ENCODE measurements at regions not wholly inside any gene's neighbourhood (a gene's known extent, or its start where the extent isn't known, plus 50 kb on each side); places are given as distances from the start of the nearest gene placed in this dataset.
A peak's percentile ranks its signal among the peaks of the same experiment; 100 is the strongest.

DNA sequence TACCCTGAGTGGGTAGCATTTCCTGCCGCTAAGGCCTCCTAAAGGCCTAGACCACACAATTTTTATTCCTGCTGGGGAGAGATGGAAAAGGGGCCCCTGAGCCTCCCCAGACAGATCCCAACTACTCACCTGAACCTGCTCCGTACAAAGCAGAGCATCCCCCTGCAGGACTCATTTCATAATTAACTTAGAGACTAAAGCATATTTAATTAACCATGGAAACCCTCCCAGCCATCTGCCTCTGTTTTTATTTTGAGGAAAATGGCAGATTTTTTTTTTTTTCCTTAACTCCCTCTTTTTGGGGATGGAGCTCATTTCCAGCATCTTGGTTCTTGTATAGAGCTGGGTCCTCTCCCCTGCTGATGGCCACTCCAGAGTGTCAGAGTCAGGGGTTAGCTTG is 96.5 kb upstream of the CRHR1 start:
- H3K27ac Mint-ChIP-seq, result no peak overlapping the region
- no peaks in the 10 kb centered on the region for H3K9me3 Mint-ChIP-seq
- no peaks in the 10 kb centered on the region for H3K4me1 Mint-ChIP-seq (ENCODE audit: low read depth)
- H3K27me3 Mint-ChIP-seq (ENCODE audit: low read depth), result peaks cover 31% of the 10 kb centered on the region
- H3K4me3 Mint-ChIP-seq, result no peak overlapping the region
- H3K36me3 Mint-ChIP-seq (ENCODE audit: insufficient read depth in 2 of 2), result no peaks in the 10 kb centered on the region
- no peak for DNase-seq
- no peak for ATAC-seq (replicated peaks in 1 of 2)

- ATAC-seq (replicated peaks in 1 of 2) (no peak), DNase-seq (no peak)
- Mint-ChIP-seq H3K36me3 (ENCODE audit: insufficient read depth in 2 of 2) (no peaks in the 10 kb centered on the region), H3K27me3 (ENCODE audit: low read depth) (peaks cover 31% of the 10 kb centered on the region), H3K4me3 (no peak overlapping the region), H3K27ac (no peak overlapping the region), H3K9me3 (no peaks in the 10 kb centered on the region), H3K4me1 (ENCODE audit: low read depth) (no peaks in the 10 kb centered on the region)
Measured at GRCh38 chr17:45688353-45688752, 95.8 kb upstream of the CRHR1 start.

DNA sequence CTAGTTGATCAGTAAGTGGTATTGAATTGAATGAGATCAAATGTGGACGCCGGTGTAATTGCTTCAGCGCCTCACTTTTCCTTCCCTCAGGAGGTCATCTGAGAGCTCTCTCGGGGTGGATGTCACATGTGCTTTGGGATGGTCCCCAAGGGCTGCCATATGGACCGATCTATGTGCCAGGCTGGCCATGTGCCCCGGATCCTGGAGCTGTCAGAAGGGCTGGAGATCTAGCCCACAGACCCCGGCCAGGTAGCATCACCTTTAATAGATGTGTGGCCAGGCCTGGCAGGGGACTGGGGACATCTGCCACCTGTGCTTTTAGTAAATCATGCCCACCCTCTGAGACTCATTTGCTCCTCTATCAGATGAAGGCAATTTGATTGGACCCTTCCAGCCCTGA is 95.3 kb upstream of the CRHR1 start:
- Mint-ChIP-seq H3K4me1 (ENCODE audit: low read depth) (no peaks in the 10 kb centered on the region), H3K9me3 (no peaks in the 10 kb centered on the region), H3K27me3 (ENCODE audit: low read depth) (peaks cover 31% of the 10 kb centered on the region), H3K36me3 (ENCODE audit: insufficient read depth in 2 of 2) (no peaks in the 10 kb centered on the region), H3K27ac (no peak overlapping the region), H3K4me3 (no peak overlapping the region)
- ATAC-seq (replicated peaks in 1 of 2) (no peak), DNase-seq (no peak)

- ATAC-seq (replicated peaks in 1 of 2), result no peak
- H3K36me3 Mint-ChIP-seq (ENCODE audit: insufficient read depth in 2 of 2), result no peaks in the 10 kb centered on the region
- DNase-seq, result no peak
Measured at GRCh38 chr17:45689451-45689850, 94.7 kb upstream of the CRHR1 start.

GRCh38 chr17:45690625-45691275 is 93.4 kb upstream of the CRHR1 start:
- ATAC-seq (replicated peaks in 1 of 2) (no peak), DNase-seq (no peak)
- H3K27ac Mint-ChIP-seq, result no peak overlapping the region
- peaks cover 45% of the 10 kb centered on the region for H3K27me3 Mint-ChIP-seq (ENCODE audit: low read depth)
- no peaks in the 10 kb centered on the region for H3K4me1 Mint-ChIP-seq (ENCODE audit: low read depth)
- H3K4me3 Mint-ChIP-seq, result no peak overlapping the region
- H3K36me3 Mint-ChIP-seq (ENCODE audit: insufficient read depth in 2 of 2), result no peaks in the 10 kb centered on the region
- H3K9me3 Mint-ChIP-seq, result no peaks in the 10 kb centered on the region

More at GRCh38 chr17:45689451-45689850, 94.7 kb upstream of the CRHR1 start:
- no peaks in the 10 kb centered on the region for H3K4me1 Mint-ChIP-seq (ENCODE audit: low read depth)
- H3K27me3 Mint-ChIP-seq (ENCODE audit: low read depth), result peaks cover 32% of the 10 kb centered on the region
- no peak overlapping the region for H3K27ac Mint-ChIP-seq
- no peaks in the 10 kb centered on the region for H3K9me3 Mint-ChIP-seq
- no peak overlapping the region for H3K4me3 Mint-ChIP-seq

DNA sequence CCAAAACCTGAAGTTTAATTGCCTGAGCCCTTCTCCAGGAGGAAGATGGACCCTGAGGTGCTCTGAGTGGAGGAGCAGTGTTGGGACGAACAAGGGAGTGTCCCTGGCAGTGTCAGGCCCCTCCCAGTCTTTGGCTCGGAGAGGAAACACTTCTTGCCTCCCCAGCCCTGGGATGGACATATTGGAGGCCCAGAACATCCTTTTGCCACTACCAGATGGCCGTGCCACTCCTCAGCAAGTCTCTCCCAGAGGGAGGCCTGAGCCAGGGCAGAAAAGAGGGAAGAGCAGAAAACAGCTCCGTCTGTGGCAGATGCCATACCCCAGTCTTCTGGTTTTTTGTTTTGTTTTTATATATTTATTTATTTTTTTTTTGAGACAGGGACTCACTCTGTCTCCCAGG is 91.5 kb upstream of the CRHR1 start:
- H3K27me3 Mint-ChIP-seq (ENCODE audit: low read depth), result peaks cover 59% of the 10 kb centered on the region
- no peak overlapping the region for H3K27ac Mint-ChIP-seq
- H3K36me3 Mint-ChIP-seq (ENCODE audit: insufficient read depth in 2 of 2), result no peaks in the 10 kb centered on the region
- H3K4me3 Mint-ChIP-seq, result no peak overlapping the region
- DNase-seq (no peak), ATAC-seq (replicated peaks in 1 of 2) (no peak)
- H3K4me1 Mint-ChIP-seq (ENCODE audit: low read depth), result no peaks in the 10 kb centered on the region
- H3K9me3 Mint-ChIP-seq, result no peaks in the 10 kb centered on the region

DNA sequence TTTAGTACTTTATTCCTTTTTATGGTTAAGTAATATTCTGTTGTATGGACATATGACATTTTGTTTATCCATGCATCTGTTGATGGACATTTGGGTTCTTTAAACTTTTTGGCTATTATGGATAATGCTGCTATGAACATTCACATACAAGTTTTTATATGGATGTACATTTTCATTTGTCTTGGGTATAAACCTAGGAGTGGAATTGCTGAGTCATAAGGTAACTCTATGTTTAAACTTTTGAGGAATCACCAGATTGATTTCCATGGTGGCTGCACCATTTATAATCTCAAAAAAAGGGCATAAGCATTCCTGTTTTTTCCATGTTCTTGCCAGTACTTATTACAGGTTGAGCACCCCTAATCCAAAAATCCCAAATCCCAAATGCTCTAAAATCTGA is 90.3 kb upstream of the CRHR1 start:
- no peaks in the 10 kb centered on the region for H3K36me3 Mint-ChIP-seq (ENCODE audit: insufficient read depth in 2 of 2)
- H3K4me3 Mint-ChIP-seq, result no peak overlapping the region
- H3K9me3 Mint-ChIP-seq, result peaks cover 0 to 2% of the 10 kb centered on the region in 2 donors
- DNase-seq, result no peak
- no peaks in the 10 kb centered on the region for H3K4me1 Mint-ChIP-seq (ENCODE audit: low read depth)
- no peak for ATAC-seq (replicated peaks in 1 of 2)
- H3K27me3 Mint-ChIP-seq (ENCODE audit: low read depth), result peaks cover 70% of the 10 kb centered on the region
- H3K27ac Mint-ChIP-seq, result no peak overlapping the region

DNA sequence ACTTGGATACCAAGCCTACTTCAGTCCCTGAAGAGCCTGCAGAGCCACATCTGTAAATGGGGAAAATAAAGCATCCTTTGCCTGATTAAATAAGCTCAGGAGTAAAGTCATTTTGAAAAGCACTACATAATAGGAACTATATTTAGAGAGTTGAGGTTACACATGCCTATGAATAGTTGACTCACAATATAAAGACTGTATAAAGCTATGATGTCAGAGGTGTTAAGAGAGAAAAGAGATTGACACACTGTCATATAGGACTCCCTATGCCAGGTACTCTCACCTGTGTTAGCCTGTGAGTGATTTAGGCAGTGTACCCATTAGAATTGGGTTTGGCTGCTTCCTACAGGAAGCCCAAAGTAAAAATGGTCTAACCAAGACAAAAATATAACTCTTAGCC is 87.7 kb upstream of the CRHR1 start:
- ATAC-seq (replicated peaks in 1 of 2) (peak; percentile 40 to 55), DNase-seq (no peak)
- Mint-ChIP-seq H3K27ac (no peak overlapping the region), H3K9me3 (peaks cover 0 to 2% of the 10 kb centered on the region in 2 donors), H3K36me3 (ENCODE audit: insufficient read depth in 2 of 2) (no peaks in the 10 kb centered on the region), H3K4me1 (ENCODE audit: low read depth) (no peaks in the 10 kb centered on the region), H3K27me3 (ENCODE audit: low read depth) (peaks cover 59% of the 10 kb centered on the region), H3K4me3 (no peak overlapping the region)

GRCh38 chr17:45697076-45697475 is 87.0 kb upstream of the CRHR1 start:
- DNase-seq, result no peak
- ATAC-seq (replicated peaks in 1 of 2), result no peak
- Mint-ChIP-seq H3K4me1 (ENCODE audit: low read depth) (no peaks in the 10 kb centered on the region), H3K36me3 (ENCODE audit: insufficient read depth in 2 of 2) (no peaks in the 10 kb centered on the region), H3K27me3 (ENCODE audit: low read depth) (peaks cover 62% of the 10 kb centered on the region), H3K9me3 (peaks cover 0 to 2% of the 10 kb centered on the region in 2 donors), H3K27ac (no peak overlapping the region), H3K4me3 (no peak overlapping the region)

DNA sequence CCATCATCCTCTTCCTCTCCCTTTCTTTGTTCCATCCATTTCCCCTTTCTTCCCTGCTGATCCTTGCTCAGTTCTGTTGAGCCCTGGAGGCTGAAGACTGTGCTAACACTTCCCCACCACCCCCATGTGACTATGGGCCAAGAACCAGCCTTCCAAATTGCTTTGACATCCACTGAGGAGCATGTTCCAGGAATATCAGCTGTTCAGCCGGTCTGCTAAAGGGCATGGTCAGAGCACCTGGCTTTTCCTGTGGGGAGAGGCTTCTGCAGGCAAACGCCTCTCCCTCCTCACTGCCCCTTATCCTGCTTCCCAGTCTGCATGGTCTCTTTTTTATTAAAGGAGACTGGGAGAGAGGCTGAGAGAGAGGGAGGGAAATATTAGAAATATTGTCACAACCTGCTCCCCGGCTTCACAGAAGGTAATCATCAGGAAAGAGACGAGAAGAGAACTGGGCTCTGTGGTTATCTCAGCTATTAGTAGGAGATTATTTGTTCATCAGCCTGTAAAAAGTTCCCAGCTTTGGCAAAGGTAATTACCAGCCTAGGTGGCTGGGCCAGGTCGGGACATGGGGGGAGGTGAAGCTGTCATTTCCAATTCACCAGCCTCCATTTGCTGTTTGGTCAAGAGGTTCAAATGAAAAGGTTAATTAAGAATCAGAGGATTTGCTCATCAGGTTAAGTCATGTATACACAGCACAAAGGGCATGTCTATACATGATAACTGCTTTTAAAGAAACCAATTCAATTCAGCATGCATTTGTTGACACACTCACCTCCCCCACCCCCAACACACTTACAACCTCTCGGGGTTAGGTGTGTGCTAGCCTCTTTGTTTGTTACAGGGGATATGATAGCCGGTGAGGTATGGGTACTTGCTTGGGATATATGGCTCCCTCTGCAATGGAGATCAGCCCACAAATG is 83.7 kb upstream of the CRHR1 start:
- no peaks in the 10 kb centered on the region for H3K36me3 Mint-ChIP-seq (ENCODE audit: insufficient read depth in 2 of 2)
- H3K4me1 Mint-ChIP-seq (ENCODE audit: low read depth), result peaks cover 4% of the 10 kb centered on the region
- H3K27ac Mint-ChIP-seq, result no peak overlapping the region
- H3K27me3 Mint-ChIP-seq (ENCODE audit: low read depth), result peaks cover 66% of the 10 kb centered on the region
- H3K9me3 Mint-ChIP-seq, result peaks cover 0 to 2% of the 10 kb centered on the region in 2 donors
- ATAC-seq (replicated peaks in 1 of 2), result no peak
- DNase-seq, result no peak
- H3K4me3 Mint-ChIP-seq, result no peak overlapping the region

- peaks cover 61% of the 10 kb centered on the region for H3K27me3 Mint-ChIP-seq (ENCODE audit: low read depth)
Measured at GRCh38 chr17:45702666-45703266, 81.4 kb upstream of the CRHR1 start.

GRCh38 chr17:45703348-45703747 is 80.8 kb upstream of the CRHR1 start:
- DNase-seq (no peak), ATAC-seq (replicated peaks in 1 of 2) (no peak)
- Mint-ChIP-seq H3K9me3 (no peaks in the 10 kb centered on the region), H3K4me3 (no peak overlapping the region), H3K36me3 (ENCODE audit: insufficient read depth in 2 of 2) (no peaks in the 10 kb centered on the region), H3K27ac (no peak overlapping the region), H3K4me1 (ENCODE audit: low read depth) (peaks cover 9% of the 10 kb centered on the region), H3K27me3 (ENCODE audit: low read depth) (peaks cover 61% of the 10 kb centered on the region)

More at GRCh38 chr17:45702666-45703266, 81.4 kb upstream of the CRHR1 start:
- no peak overlapping the region for H3K27ac Mint-ChIP-seq
- ATAC-seq (replicated peaks in 1 of 2), result no peak
- no peak for DNase-seq
- no peaks in the 10 kb centered on the region for H3K36me3 Mint-ChIP-seq (ENCODE audit: insufficient read depth in 2 of 2)
- H3K4me3 Mint-ChIP-seq, result no peak overlapping the region
- peaks cover 9% of the 10 kb centered on the region for H3K4me1 Mint-ChIP-seq (ENCODE audit: low read depth)
- peaks cover 0 to 2% of the 10 kb centered on the region in 2 donors for H3K9me3 Mint-ChIP-seq

DNA sequence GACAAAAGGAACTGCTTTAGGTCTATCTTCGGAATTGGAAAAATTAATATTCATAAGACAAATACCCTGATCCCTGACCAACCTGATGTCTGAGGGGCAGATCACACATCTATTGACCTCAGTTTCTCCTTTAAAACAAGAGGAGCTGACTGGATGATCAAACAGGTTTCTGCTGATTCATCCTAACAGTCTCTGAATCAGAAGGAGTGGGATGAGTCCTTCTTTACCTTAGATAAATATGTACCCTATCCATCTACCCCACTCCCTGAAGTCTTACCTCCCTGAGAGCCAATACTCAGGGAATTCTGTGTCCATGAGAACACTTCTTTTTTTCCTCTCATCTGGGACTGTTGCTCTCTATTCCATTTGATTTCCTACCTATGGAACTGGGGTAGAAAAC is 80.3 kb upstream of the CRHR1 start:
- Mint-ChIP-seq H3K36me3 (ENCODE audit: insufficient read depth in 2 of 2) (no peaks in the 10 kb centered on the region), H3K27ac (no peak overlapping the region), H3K27me3 (ENCODE audit: low read depth) (peaks cover 56% of the 10 kb centered on the region), H3K9me3 (no peaks in the 10 kb centered on the region), H3K4me3 (no peak overlapping the region), H3K4me1 (ENCODE audit: low read depth) (peaks cover 9% of the 10 kb centered on the region)
- ATAC-seq (replicated peaks in 1 of 2) (no peak), DNase-seq (no peak)
